Upper lobe of left lung (tissue), 4 donors: ENCODE measurements at regions not wholly inside any gene's neighbourhood (a gene's known extent, or its start where the extent isn't known, plus 50 kb on each side); places are given as distances from the start of the nearest gene placed in this dataset.

ENCODE experiments used
- POLR2A ChIP-seq, 4 donors: fragments of 450-650 bp; IDR thresholded peaks; one replicate each; pipeline ENCODE4 v1.5.1; 2016 to 2017; ENCODE audit warnings: antibody characterized with exemption in 4 of 4, mild to moderate bottlenecking in 2 of 4
- TF ChIP-seq, protein P1 (sequence below), 6 experiments: fragments of 450-650 bp in 4 of 6; fragments of 200-600 bp in 2 of 6; sonication (generic) in 2 of 6; IDR thresholded peaks; one replicate each; pipeline ENCODE4 v1.5.1; 2016 to 2019; ENCODE audit warnings: antibody characterized with exemption in 6 of 6

DNA sequence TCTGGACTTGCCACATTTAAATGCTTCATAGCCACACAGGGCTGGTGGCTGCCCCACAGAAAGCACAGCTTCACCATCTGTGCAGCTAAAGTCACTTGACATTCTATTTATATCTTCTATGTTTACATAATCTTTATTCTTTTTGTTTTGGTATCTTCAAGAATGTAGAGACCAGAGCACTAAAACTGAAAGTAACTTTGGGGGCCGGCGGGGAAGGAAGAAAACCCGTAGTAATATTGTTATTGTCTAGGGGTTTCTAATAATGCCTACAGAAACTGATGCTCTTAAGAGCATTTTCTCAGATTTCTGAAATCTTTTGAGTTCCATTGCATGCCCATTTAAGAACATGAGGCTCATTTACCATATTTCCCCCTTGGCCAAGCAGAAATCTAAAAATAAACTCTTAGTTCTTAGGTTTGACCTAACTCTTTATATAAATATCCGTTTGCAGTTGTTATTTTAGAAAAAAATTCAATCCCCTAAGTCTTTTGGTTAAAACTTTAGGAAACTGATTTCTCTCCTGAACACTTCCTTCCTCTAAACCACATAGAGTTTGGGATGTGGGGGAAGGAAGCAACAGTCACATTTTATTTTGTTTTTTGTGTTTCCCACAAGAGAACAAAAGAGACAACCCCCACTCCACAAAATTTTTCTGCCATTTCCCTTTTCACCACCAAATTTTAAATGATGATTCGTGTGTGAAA, 207.6 kb downstream of the OGFRL1 start:
- TF ChIP-seq, protein P1, sequence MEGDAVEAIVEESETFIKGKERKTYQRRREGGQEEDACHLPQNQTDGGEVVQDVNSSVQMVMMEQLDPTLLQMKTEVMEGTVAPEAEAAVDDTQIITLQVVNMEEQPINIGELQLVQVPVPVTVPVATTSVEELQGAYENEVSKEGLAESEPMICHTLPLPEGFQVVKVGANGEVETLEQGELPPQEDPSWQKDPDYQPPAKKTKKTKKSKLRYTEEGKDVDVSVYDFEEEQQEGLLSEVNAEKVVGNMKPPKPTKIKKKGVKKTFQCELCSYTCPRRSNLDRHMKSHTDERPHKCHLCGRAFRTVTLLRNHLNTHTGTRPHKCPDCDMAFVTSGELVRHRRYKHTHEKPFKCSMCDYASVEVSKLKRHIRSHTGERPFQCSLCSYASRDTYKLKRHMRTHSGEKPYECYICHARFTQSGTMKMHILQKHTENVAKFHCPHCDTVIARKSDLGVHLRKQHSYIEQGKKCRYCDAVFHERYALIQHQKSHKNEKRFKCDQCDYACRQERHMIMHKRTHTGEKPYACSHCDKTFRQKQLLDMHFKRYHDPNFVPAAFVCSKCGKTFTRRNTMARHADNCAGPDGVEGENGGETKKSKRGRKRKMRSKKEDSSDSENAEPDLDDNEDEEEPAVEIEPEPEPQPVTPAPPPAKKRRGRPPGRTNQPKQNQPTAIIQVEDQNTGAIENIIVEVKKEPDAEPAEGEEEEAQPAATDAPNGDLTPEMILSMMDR (IDR thresholded peaks at IDR 0.05), result no peak
- TF ChIP-seq POLR2A (IDR thresholded peaks at IDR 0.05), result no peak
